HepG2 (cell line): ENCODE measurements at regions not wholly inside any gene's neighbourhood (a gene's known extent, or its start where the extent isn't known, plus 50 kb on each side); places are given as distances from the start of the nearest gene placed in this dataset.

Source experiments
- ATAC-seq: fragments of 200-7000 bp; cut with Tn5 transposase; 3 replicates; pipeline ENCODE4 v1.9.1; 2020; ENCODE audit warnings: mild to moderate bottlenecking, moderate library complexity
- BruUV-seq: library from RNA; stranded (reverse); fragments of 400-500 nt; replicated peaks from 2 replicates; lab custom pipeline; 2021; lab: Mats Ljungman, UMichigan
- CTCF ChIA-PET: fragments of 300-600 bp; formaldehyde crosslinking; extraction: SDS; loops from one replicate; lab custom pipeline; 2021; ENCODE audit warnings: low total read pairs, inconsistent platforms, low intra/inter-chr PET ratio; lab: Yijun Ruan, JAX
- POLR2A ChIA-PET: fragments of 350-600 bp; sonication (Branson Sonifier 250); formaldehyde crosslinking; loops from one replicate; lab custom pipeline; 2020; ENCODE audit warnings: antibody characterized with exemption, inconsistent platforms; lab: Yijun Ruan, JAX
- DNase-seq: peaks from one replicate; pipeline ENCODE4 v3.0.0-alpha.2; 2015; ENCODE audit warnings: low spot score
- FAIRE-seq: peaks from 3 replicates; lab custom pipeline; 2011; peaks lifted over from hg19 to GRCh38; lab: Jason Lieb, UNC
- H2AFZ ChIP-seq: one replicate; pipeline ENCODE4 v1.6.1; 2011; ENCODE audit warnings: low read length, inconsistent platforms
- H3K27ac ChIP-seq: fragments of 300-600 bp; 3 replicates; pipeline ENCODE4 v1.8.0; 2011; ENCODE audit warnings: mixed run types, mild to moderate bottlenecking, mixed read lengths, low read length, inconsistent platforms; ENCODE audit not compliant: insufficient read depth; ENCODE audit errors: extremely low read length
- H3K27me3 ChIP-seq, 2 experiments: fragments of 200-600 bp in 1 of 2; 2 replicates in 1 of 2; 3 replicates in 1 of 2; pipeline versions ENCODE4 v1.6.0 to v1.8.0; 2011; ENCODE audit warnings: low read length in 2 of 2, mild to moderate bottlenecking in 2 of 2, moderate library complexity in 2 of 2, inconsistent platforms in 1 of 2; ENCODE audit not compliant: insufficient read depth in 2 of 2, control insufficient read depth in 1 of 2
- H3K36me3 ChIP-seq, 2 experiments: fragments of 200-600 bp in 1 of 2; replicated peaks in 1 of 2; 2 replicates in 1 of 2; 3 replicates in 1 of 2; pipeline versions ENCODE4 v1.5.1 to v1.8.0; 2011; ENCODE audit warnings: low read length in 2 of 2, inconsistent platforms in 1 of 2; ENCODE audit not compliant: insufficient read depth in 2 of 2, control insufficient read depth in 1 of 2
- H3K4me1 ChIP-seq: 2 replicates; pipeline ENCODE4 v1.5.1; 2012; ENCODE audit warnings: low read length, inconsistent platforms; ENCODE audit not compliant: insufficient read depth
- H3K4me2 ChIP-seq: 2 replicates; pipeline ENCODE4 v1.6.0; 2011; ENCODE audit warnings: low read depth, low read length, inconsistent platforms
- H3K4me3 ChIP-seq, 3 experiments: fragments of 200-600 bp in 1 of 3; sonication (generic), shearing (Covaris generic) in 1 of 3; replicated peaks in 1 of 3; 2 replicates each; pipeline ENCODE4 v1.5.1; 2011 to 2016; ENCODE audit warnings: low read length in 3 of 3, inconsistent platforms in 2 of 3, low read depth in 2 of 3, mild to moderate bottlenecking in 2 of 3, control low read depth in 1 of 3, mixed read lengths in 1 of 3; ENCODE audit not compliant: insufficient read depth in 1 of 3
- H3K79me2 ChIP-seq: one replicate; pipeline ENCODE4 v1.6.1; 2011; ENCODE audit warnings: low read length, inconsistent platforms; ENCODE audit not compliant: insufficient read depth
- H3K9ac ChIP-seq: 2 replicates; pipeline ENCODE4 v1.6.0; 2011; ENCODE audit warnings: mild to moderate bottlenecking, low read depth, low read length, inconsistent platforms; ENCODE audit not compliant: insufficient read depth
- H3K9me3 ChIP-seq: 2 replicates; pipeline ENCODE4 v1.5.1; 2012; ENCODE audit warnings: mild to moderate bottlenecking, low read length
- H4K20me1 ChIP-seq: 2 replicates; pipeline ENCODE4 v1.6.0; 2011; ENCODE audit warnings: inconsistent platforms, mild to moderate bottlenecking, low read length, moderate library complexity; ENCODE audit not compliant: insufficient read depth
- ATAD3A ChIP-seq: sonication (generic); formaldehyde crosslinking; IDR thresholded peaks from 2 replicates; pipeline ENCODE4 v1.4.0; 2020; ENCODE audit warnings: missing genetic modification reagents
- GATA4 ChIP-seq: sonication (generic); IDR thresholded peaks from 2 replicates; pipeline ENCODE4 v1.6.1; 2016; ENCODE audit warnings: antibody characterized with exemption, low read depth, borderline replicate concordance
- PAF1 ChIP-seq: IDR thresholded peaks from 2 replicates; pipeline ENCODE4 v1.6.1; 2016; ENCODE audit warnings: missing genetic modification reagents, missing compliant biosample characterization
- ZFP1 ChIP-seq: IDR thresholded peaks from 2 replicates; pipeline ENCODE4 v1.6.1; 2016
- ZFP36L1 ChIP-seq: sonication (generic); formaldehyde crosslinking; IDR thresholded peaks from 2 replicates; pipeline ENCODE4 v1.8.0; 2022; ENCODE audit warnings: mild to moderate bottlenecking, missing genetic modification reagents, moderate library complexity
- ZFP62 ChIP-seq: sonication (generic); formaldehyde crosslinking; IDR thresholded peaks from 2 replicates; pipeline ENCODE4 v1.4.0; 2020; ENCODE audit warnings: missing genetic modification reagents
- ZKSCAN8 ChIP-seq: IDR thresholded peaks from 2 replicates; pipeline ENCODE4 v1.6.1; 2016; ENCODE audit warnings: borderline replicate concordance, missing genetic modification reagents, missing compliant biosample characterization
- ZNF549 ChIP-seq: sonication (generic); formaldehyde crosslinking; IDR thresholded peaks from 2 replicates; pipeline ENCODE4 v1.5.0; 2020; ENCODE audit warnings: missing genetic modification reagents
- WGBS: methylation state at CpG from one replicate; pipeline ENCODE4 v1.1.6; 2017; ENCODE audit warnings: low lambda C conversion rate; 5-methylcytosine and 5-hydroxymethylcytosine counted together
- in situ Hi-C: cut with HindIII; loops from 2 replicates; pipeline ENCODE4 v1.10.0; 2017; ENCODE audit warnings: low pct_unique_long_range_greater_than_20kb; ENCODE audit not compliant: extremely low pct_ligation_motif_present
- intact Hi-C: fragments of 100-400 bp; cut with micrococcal nuclease; formaldehyde crosslinking; loops from one replicate; pipeline ENCODE4 v1.10.0; 2022; ENCODE audit not compliant: unreplicated experiment
- TF ChIP-seq, protein P1 (sequence below): sonication (generic); formaldehyde crosslinking; IDR thresholded peaks from 2 replicates; pipeline ENCODE4 v1.4.0; 2020; ENCODE audit warnings: mild to moderate bottlenecking, missing genetic modification reagents
- TF ChIP-seq, protein P2 (sequence below): sonication (generic); formaldehyde crosslinking; conservative IDR thresholded peaks from 2 replicates; pipeline ENCODE4 v1.8.0; 2022; ENCODE audit warnings: missing genetic modification reagents

DNA sequence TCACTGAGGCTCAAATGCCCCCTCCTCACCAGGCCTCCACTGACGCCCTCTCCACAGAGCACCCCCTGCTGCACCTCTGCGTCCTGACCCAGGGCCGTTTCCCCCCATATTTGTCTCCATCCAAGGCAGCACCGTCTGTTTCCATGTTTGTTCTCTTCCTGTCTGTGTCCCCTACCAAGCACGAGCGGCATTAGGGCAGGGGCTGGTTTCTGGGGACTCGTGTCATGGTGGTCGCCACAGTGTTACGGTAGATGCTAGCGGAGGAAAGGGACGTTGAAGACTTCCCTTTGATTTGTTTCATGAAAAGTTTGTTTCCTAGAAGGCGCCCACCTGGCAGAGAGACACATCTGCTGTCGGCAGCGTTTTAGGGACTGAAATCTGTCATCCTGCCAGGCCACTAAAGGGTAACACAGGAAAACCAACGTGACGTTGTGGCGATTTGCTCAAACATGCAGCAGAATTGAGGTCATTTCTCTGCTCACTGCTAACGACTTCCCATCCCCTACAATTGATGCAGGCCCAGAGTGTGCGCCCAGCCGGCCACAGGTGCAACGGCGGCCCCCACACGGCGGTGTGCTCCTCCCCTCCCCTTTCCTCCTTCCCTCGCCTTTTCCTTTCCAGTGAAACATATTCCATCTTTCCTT, 79.3 kb upstream of the IRX4 start:
- H3K4me2 ChIP-seq = no peak overlapping the region
- no peak for ATAC-seq
- in situ Hi-C loops = no loop called here
- no peaks in the 10 kb centered on the region for H3K4me1 ChIP-seq
- FAIRE-seq = no peak
- H3K79me2 ChIP-seq = no peaks in the 10 kb centered on the region
- H2AFZ ChIP-seq = no peak overlapping the region
- no peak overlapping the region for H3K9ac ChIP-seq
- H3K27me3 ChIP-seq = peaks cover 3 to 35% of the 10 kb centered on the region in 2 experiments; a peak in 4 of 5 replicates
- no peak for DNase-seq
- intact Hi-C loops = no loop called here
- H4K20me1 ChIP-seq = no peaks in the 10 kb centered on the region
- TF ChIP-seq, protein P1, sequence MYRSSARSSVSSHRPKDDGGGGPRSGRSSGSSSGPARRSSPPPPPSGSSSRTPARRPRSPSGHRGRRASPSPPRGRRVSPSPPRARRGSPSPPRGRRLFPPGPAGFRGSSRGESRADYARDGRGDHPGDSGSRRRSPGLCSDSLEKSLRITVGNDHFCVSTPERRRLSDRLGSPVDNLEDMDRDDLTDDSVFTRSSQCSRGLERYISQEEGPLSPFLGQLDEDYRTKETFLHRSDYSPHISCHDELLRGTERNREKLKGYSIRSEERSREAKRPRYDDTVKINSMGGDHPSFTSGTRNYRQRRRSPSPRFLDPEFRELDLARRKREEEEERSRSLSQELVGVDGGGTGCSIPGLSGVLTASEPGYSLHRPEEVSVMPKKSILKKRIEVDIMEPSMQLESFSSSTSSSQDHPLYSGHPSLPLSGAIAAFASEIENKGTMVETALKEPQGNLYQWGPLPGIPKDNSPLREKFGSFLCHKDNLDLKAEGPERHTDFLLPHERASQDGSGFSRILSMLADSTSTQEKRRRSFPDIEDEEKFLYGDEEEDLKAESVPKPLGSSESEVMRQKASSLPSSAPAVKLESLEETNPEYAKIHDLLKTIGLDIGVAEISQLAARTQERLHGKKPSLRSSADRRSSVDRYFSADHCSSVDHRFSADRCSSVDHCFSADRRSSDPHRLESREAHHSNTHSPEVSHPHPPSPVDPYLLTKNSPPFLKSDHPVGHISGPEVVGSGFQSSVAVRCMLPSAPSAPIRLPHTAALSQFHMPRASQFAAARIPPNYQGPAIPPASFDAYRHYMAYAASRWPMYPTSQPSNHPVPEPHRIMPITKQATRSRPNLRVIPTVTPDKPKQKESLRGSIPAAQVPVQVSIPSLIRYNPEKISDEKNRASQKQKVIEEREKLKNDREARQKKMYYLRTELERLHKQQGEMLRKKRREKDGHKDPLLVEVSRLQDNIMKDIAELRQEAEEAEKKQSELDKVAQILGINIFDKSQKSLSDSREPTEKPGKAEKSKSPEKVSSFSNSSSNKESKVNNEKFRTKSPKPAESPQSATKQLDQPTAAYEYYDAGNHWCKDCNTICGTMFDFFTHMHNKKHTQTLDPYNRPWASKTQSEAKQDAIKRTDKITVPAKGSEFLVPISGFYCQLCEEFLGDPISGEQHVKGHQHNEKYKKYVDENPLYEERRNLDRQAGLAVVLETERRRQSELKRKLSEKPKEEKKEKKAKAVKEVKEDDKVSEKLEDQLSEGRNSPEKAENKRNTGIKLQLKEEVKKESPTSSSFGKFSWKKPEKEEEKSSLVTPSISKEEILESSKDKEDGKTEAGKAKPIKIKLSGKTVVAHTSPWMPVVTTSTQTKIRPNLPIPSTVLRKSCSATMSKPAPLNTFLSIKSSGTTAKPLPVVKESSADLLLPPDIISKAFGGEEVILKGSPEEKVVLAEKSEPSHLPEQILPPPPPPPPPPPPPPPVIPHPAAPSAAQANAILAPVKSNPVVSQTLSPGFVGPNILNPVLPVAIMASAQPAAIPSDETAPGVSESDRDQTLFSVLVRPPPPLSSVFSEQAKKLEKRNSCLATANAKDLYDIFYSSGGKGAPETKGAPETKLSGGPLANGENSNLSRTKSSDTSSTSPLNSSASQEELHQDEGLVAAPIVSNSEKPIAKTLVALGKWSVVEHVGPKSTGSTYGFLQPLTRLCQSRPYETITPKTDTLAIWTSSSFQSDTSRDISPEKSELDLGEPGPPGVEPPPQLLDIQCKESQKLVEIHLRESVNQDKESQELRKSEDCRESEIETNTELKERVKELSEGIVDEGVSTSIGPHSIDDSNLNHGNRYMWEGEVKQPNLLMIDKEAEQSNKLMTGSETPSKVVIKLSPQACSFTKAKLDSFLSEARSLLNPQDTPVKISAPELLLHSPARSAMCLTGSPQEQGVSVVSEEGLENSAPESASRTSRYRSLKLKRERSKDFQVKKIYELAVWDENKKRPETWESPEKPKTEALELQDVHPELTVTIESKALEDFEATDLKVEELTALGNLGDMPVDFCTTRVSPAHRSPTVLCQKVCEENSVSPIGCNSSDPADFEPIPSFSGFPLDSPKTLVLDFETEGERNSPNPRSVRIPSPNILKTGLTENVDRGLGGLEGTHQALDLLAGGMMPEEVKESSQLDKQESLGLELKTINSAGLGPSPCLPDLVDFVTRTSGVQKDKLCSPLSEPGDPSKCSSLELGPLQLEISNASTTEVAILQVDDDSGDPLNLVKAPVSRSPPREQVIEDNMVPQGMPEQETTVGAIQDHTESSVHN (CRISPR knock-in tag) = no peak
- no peak for TF ChIP-seq ZFP36L1 (CRISPR knock-in tag)
- no peak for TF ChIP-seq GATA4
- no peak for TF ChIP-seq PAF1 (CRISPR knock-in tag)
- no peak for TF ChIP-seq ZFP1 (CRISPR knock-in tag)
- TF ChIP-seq ZFP62 (CRISPR knock-in tag) = no peak
- no peak for TF ChIP-seq ZKSCAN8 (CRISPR knock-in tag)
- no peak for TF ChIP-seq ZNF549 (CRISPR knock-in tag)
- TF ChIP-seq, protein P2, sequence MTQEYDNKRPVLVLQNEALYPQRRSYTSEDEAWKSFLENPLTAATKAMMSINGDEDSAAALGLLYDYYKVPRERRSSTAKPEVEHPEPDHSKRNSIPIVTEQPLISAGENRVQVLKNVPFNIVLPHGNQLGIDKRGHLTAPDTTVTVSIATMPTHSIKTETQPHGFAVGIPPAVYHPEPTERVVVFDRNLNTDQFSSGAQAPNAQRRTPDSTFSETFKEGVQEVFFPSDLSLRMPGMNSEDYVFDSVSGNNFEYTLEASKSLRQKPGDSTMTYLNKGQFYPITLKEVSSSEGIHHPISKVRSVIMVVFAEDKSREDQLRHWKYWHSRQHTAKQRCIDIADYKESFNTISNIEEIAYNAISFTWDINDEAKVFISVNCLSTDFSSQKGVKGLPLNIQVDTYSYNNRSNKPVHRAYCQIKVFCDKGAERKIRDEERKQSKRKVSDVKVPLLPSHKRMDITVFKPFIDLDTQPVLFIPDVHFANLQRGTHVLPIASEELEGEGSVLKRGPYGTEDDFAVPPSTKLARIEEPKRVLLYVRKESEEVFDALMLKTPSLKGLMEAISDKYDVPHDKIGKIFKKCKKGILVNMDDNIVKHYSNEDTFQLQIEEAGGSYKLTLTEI (CRISPR knock-in tag) = no peak
- no peak for TF ChIP-seq ATAD3A
- H3K4me3 ChIP-seq = no peak overlapping the region
- POLR2A ChIA-PET = no interaction called here
- H3K27ac ChIP-seq = no peak overlapping the region
- no TSS peak for BruUV-seq
- CTCF ChIA-PET = no interaction called here
- H3K9me3 ChIP-seq = no peaks in the 10 kb centered on the region
- 22% methylated on average over 24 of the region's 25 CpGs for WGBS
- H3K36me3 ChIP-seq = no peaks in the 10 kb centered on the region
